Tibial artery (tissue), 4 donors: ENCODE measurements at regions not wholly inside any gene's neighbourhood (a gene's known extent, or its start where the extent isn't known, plus 50 kb on each side); places are given as distances from the start of the nearest gene placed in this dataset.

Source experiments
- DNase-seq, 2 donors: peaks; one replicate each; pipeline ENCODE4 v3.0.0-alpha.2; 2019
- H3K27ac ChIP-seq, 2 donors: fragments of 200-600 bp; sonication (generic) in 1 of 2; 1 replicate in 1 of 2; 2 replicates in 1 of 2; pipeline ENCODE4 v1.5.1; 2018 to 2019; ENCODE audit warnings: mild to moderate bottlenecking in 1 of 2
- H3K27me3 ChIP-seq, 2 donors: fragments of 200-600 bp; sonication (generic) in 1 of 2; one replicate each; pipeline versions ENCODE4 v1.5.1 to v1.6.0; 2016 to 2019
- H3K36me3 ChIP-seq, 3 donors: fragments of 200-600 bp; sonication (generic) in 2 of 3; one replicate each; pipeline ENCODE4 v1.5.1; 2016 to 2019; ENCODE audit warnings: mild to moderate bottlenecking in 2 of 3
- H3K4me1 ChIP-seq, 4 donors: fragments of 200-600 bp; sonication (generic) in 2 of 4; 1 replicate in 3 of 4; 2 replicates in 1 of 4; pipeline ENCODE4 v1.5.1; 2016 to 2019
- H3K4me3 ChIP-seq, 2 donors: fragments of 200-600 bp; sonication (generic) in 1 of 2; 1 replicate in 1 of 2; 2 replicates in 1 of 2; pipeline ENCODE4 v1.5.1; 2018 to 2019; ENCODE audit warnings: mild to moderate bottlenecking in 2 of 2
- H3K9me3 ChIP-seq, 3 donors: fragments of 200-600 bp; sonication (generic) in 1 of 3; one replicate each; pipeline ENCODE4 v1.5.1; 2016 to 2019
- intact Hi-C: fragments of 100-400 bp; cut with DNase I; formaldehyde crosslinking; loops from one replicate; pipeline ENCODE4 v1.15.0; 2023; ENCODE audit warnings: low total_unique reads
- TF ChIP-seq, protein P1 (sequence below), 2 experiments: fragments of 200-600 bp in 1 of 2; fragments of 450-650 bp in 1 of 2; IDR thresholded peaks; one replicate each; pipeline ENCODE4 v1.5.1; 2017 to 2019; ENCODE audit warnings: antibody characterized with exemption in 2 of 2, mild to moderate bottlenecking in 1 of 2, moderate library complexity in 1 of 2

DNA sequence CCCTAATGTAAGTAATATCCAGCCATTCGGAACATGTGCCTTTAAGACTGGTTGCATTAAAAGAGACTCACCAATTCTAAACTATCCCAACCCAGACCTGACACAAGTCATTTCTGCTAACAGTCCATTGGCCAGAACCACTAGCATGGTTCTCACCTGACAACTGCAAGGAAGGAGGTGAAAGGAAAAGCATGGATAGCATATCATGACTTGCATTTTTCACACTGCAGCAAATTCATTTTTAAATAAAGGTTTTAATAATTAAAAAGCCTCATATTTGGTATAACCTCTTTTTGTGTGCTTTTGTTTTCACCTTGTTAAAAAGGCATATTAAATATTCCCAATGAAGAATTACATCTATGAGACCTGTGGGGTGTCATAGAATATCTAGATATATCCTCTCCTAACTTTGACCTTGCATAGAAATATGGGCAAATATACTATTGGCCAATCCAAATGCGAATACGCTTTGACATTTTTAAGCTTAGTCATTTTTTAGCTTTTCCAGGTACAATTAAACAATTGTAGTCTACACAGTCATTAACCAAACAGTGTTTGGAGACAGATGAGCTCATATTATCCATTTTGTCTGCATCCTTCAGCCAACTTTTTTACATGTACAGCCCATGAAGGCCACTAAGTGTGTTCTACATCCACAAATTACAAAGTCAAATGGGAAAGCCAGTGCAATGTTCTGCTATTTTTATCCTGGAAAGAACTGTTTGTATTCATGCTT lies 295.3 kb downstream of the PDGFC start:
- TF ChIP-seq, protein P1, sequence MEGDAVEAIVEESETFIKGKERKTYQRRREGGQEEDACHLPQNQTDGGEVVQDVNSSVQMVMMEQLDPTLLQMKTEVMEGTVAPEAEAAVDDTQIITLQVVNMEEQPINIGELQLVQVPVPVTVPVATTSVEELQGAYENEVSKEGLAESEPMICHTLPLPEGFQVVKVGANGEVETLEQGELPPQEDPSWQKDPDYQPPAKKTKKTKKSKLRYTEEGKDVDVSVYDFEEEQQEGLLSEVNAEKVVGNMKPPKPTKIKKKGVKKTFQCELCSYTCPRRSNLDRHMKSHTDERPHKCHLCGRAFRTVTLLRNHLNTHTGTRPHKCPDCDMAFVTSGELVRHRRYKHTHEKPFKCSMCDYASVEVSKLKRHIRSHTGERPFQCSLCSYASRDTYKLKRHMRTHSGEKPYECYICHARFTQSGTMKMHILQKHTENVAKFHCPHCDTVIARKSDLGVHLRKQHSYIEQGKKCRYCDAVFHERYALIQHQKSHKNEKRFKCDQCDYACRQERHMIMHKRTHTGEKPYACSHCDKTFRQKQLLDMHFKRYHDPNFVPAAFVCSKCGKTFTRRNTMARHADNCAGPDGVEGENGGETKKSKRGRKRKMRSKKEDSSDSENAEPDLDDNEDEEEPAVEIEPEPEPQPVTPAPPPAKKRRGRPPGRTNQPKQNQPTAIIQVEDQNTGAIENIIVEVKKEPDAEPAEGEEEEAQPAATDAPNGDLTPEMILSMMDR (IDR thresholded peaks at IDR 0.05), result no peak
- Histone ChIP-seq H3K4me1 (peaks cover 0 to 15% (median 0%) of the 10 kb centered on the region in 4 donors), H3K4me3 (no peak overlapping the region), H3K27ac (no peak overlapping the region), H3K9me3 (no peaks in the 10 kb centered on the region), H3K27me3 (no peaks in the 10 kb centered on the region), H3K36me3 (no peaks in the 10 kb centered on the region)
- intact Hi-C loops, result no loop called here
- DNase-seq, result no peak

- Histone ChIP-seq H3K27ac (no peak overlapping the region), H3K4me1 (peaks cover 0 to 15% (median 0%) of the 10 kb centered on the region in 4 donors), H3K36me3 (no peaks in the 10 kb centered on the region), H3K9me3 (no peaks in the 10 kb centered on the region), H3K27me3 (no peaks in the 10 kb centered on the region), H3K4me3 (no peak overlapping the region)
- intact Hi-C loops, result no loop called here
- DNase-seq, result no peak
- TF ChIP-seq, protein P1 (IDR thresholded peaks at IDR 0.05), result no peak
These were observed 298.1 kb downstream of the PDGFC start for GRCh38 chr4:156673483-156673882.

DNA sequence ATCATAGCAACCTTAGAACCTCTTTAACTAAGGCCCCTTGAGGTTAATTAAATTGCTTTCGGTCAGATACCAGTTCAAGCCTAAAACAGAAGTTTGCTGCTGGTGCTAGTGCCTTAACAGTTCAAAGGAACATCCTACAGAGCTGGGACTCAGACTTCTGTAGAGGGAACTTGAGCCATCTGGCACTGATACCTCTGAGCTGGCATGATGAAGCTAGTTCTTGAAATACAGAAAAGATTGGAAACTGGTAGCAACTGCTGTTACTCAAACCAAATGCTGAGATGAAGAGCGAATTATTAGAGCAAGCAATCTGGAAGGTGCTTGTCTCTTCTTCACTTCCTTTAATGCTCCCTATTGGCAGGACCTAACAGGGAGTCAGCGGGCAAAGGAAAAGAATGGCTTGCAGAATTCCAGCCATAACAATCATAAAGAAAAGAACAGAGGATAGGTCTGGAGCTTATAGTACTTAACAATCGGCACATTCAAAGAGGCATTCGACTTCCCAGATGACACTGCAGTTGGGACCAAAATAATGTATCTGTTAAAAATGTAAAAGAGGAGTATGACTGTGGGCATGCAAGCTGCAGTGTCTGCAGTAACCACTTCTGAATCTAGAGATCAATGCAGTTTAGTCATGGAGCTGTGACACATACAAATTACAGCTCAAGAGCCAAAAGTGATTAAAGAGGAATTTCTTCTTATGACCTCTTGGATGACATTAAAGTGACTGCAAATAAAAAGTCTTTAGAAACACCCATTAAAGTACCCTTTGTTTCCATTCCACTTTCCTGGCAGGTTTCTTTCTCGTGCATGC lies 298.9 kb downstream of the PDGFC start:
- TF ChIP-seq, protein P1 (IDR thresholded peaks at IDR 0.05), result no peak
- no peaks in the 10 kb centered on the region for H3K36me3 ChIP-seq
- peaks cover 0 to 15% (median 0%) of the 10 kb centered on the region in 4 donors for H3K4me1 ChIP-seq
- DNase-seq, result no peak
- H3K27me3 ChIP-seq, result no peaks in the 10 kb centered on the region
- H3K4me3 ChIP-seq, result no peak overlapping the region
- intact Hi-C loops, result no loop called here
- H3K9me3 ChIP-seq, result no peaks in the 10 kb centered on the region
- H3K27ac ChIP-seq, result no peak overlapping the region

DNA sequence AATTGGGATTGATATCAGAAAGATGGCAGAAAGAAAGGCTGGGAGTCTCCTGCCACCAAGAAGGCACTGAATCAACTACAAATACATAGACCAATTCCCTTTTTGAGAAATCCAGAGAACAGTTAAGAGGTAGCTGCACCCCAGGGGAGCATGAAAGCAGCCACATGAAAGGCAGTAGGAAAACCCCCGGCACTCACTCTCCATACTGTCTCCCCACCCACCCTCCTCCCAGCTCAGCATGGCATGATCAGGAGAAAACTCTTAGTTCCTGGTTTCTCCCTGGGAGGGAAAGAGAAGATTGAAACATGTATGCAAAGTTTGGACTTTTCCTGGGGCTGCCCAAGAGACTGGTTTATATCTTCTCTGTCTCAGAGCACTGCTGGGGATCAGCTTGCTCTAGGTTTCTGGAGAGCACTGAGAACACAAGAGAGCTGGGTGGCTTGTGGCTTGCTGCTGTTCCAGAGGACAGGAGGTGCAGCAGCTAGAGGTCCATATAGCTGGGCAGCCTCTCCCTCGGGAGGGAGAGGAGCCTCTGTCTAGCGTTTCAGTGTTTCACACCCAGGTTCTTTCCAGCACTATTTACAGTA lies 305.7 kb downstream of the PDGFC start:
- H3K4me3 ChIP-seq, result no peak overlapping the region
- H3K4me1 ChIP-seq, result no peaks in the 10 kb centered on the region
- no peak overlapping the region for H3K27ac ChIP-seq
- intact Hi-C loops, result no loop called here
- DNase-seq, result no peak
- H3K27me3 ChIP-seq, result no peaks in the 10 kb centered on the region
- no peaks in the 10 kb centered on the region for H3K36me3 ChIP-seq
- H3K9me3 ChIP-seq, result no peaks in the 10 kb centered on the region
- TF ChIP-seq, protein P1 (IDR thresholded peaks at IDR 0.05), result no peak

DNA sequence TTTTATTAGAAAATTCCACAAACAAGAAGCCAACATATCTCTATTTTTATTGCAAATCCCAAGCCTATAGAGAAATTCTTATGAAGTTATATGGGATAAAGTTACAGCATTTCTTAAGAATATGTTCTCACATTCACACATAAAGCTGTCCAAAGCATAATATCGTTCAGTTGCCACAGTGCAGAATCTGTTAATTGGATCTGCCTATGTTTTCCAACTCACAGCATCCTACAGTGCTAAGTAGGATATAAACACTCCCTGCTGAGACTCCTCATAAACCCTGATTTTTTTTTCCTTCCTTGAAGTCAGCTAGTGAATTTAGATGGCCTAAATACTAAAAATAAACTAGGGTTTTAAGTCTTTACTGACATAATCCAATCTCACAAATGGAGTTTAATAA lies 307.9 kb downstream of the PDGFC start:
- Histone ChIP-seq H3K36me3 (no peaks in the 10 kb centered on the region), H3K4me3 (no peak overlapping the region), H3K27ac (no peak overlapping the region), H3K27me3 (no peaks in the 10 kb centered on the region), H3K9me3 (no peaks in the 10 kb centered on the region), H3K4me1 (no peaks in the 10 kb centered on the region)
- TF ChIP-seq, protein P1 (IDR thresholded peaks at IDR 0.05), result no peak
- intact Hi-C loops, result no loop called here
- no peak for DNase-seq
